Bronchial epithelial cell (primary cell): ENCODE measurements at regions not wholly inside any gene's neighbourhood (a gene's known extent, or its start where the extent isn't known, plus 50 kb on each side); places are given as distances from the start of the nearest gene placed in this dataset.

Source experiments
- DNase-seq: peaks from one replicate; pipeline ENCODE4 v3.0.0-alpha.2; 2010; ENCODE audit warnings: low read depth
- FAIRE-seq: peaks from 2 replicates; lab custom pipeline; 2011; peaks lifted over from hg19 to GRCh38; lab: Jason Lieb, UNC
- H3K27me3 ChIP-seq: 2 replicates; pipeline ENCODE4 v1.5.1; 2011; ENCODE audit warnings: low read length; ENCODE audit not compliant: control insufficient read depth, insufficient read depth
- H3K36me3 ChIP-seq: 2 replicates; pipeline ENCODE4 v1.5.1; 2011; ENCODE audit warnings: low read length; ENCODE audit not compliant: control insufficient read depth, insufficient read depth
- H3K4me3 ChIP-seq: 2 replicates; pipeline ENCODE4 v1.5.1; 2011; ENCODE audit warnings: mild to moderate bottlenecking, low read depth, low read length, control low read depth
- TF ChIP-seq, protein P1 (sequence below): IDR thresholded peaks from 2 replicates; pipeline ENCODE4 v1.5.1; 2011; ENCODE audit warnings: mild to moderate bottlenecking, moderate library complexity, low read length, control low read depth, inconsistent platforms; ENCODE audit not compliant: insufficient read depth, severe bottlenecking

DNA sequence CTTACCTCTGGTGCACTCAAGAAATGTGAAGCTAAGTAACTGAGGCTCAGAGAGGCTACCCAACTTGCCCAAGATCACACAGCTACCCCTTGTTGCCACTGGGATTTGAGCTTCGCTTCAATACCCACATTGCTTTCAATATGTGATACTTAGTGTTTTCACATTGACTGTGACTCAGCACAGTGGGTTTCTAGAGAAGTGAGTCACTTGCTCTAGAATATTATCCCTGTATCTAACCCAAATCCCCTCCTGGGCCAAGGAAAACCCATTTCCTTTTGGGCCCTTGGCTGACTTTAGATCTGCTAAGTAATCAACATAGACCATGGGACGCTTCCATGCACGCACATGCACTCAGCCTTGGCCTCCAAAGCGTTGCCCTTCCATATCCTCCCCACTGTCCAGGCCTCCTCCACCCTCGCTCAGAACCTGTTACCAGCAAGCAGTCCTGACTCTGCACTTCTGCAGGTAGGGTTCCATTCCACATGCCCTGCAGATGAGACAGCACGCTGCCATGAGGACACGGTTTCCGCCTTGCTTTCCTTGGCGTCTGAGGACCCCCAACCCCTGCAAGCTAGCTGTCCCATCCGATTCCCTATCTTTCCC is 87.7 kb upstream of the CHST15 start:
- H3K4me3 ChIP-seq = no peak overlapping the region
- H3K36me3 ChIP-seq = no peaks in the 10 kb centered on the region
- no peaks in the 10 kb centered on the region for H3K27me3 ChIP-seq
- TF ChIP-seq, protein P1, sequence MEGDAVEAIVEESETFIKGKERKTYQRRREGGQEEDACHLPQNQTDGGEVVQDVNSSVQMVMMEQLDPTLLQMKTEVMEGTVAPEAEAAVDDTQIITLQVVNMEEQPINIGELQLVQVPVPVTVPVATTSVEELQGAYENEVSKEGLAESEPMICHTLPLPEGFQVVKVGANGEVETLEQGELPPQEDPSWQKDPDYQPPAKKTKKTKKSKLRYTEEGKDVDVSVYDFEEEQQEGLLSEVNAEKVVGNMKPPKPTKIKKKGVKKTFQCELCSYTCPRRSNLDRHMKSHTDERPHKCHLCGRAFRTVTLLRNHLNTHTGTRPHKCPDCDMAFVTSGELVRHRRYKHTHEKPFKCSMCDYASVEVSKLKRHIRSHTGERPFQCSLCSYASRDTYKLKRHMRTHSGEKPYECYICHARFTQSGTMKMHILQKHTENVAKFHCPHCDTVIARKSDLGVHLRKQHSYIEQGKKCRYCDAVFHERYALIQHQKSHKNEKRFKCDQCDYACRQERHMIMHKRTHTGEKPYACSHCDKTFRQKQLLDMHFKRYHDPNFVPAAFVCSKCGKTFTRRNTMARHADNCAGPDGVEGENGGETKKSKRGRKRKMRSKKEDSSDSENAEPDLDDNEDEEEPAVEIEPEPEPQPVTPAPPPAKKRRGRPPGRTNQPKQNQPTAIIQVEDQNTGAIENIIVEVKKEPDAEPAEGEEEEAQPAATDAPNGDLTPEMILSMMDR = no peak
- DNase-seq (peak; percentile 72), FAIRE-seq (no peak)

DNA sequence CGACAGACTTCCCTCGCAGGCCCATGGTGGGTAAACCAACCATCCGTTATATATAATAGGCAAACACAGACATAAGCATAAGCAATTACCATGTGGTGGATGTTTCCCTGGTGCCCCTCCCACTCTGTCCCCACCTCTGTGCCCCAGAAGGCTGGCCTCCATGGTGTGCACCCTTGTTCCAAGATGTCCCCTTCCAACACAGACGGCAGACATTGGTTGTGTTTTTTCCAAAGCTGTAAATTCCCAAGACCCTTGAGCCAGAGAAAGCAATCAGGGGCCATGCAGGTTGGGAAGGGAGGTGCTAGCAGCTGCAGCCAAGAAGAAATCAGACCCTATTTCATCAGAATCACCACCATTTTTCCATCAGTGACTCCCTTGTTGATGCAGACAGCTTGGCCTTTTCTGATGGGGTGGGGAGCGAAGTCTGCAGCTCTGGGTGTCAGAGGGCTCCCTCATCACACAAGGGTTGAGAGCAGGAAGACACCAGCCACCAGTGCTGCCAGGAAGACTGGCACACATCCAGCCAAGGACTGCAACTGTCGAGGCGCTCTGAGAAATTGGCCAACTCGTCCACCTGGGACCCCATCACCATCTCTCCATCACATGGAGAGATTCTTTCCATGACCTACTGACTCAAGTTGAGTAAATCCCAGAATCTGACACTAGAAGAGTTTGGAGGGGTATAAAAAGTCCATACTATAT is 86.8 kb upstream of the CHST15 start:
- FAIRE-seq (no peak), DNase-seq (no peak)
- TF ChIP-seq, protein P1 = no peak
- Histone ChIP-seq H3K27me3 (no peaks in the 10 kb centered on the region), H3K4me3 (no peak overlapping the region), H3K36me3 (no peaks in the 10 kb centered on the region)

DNA sequence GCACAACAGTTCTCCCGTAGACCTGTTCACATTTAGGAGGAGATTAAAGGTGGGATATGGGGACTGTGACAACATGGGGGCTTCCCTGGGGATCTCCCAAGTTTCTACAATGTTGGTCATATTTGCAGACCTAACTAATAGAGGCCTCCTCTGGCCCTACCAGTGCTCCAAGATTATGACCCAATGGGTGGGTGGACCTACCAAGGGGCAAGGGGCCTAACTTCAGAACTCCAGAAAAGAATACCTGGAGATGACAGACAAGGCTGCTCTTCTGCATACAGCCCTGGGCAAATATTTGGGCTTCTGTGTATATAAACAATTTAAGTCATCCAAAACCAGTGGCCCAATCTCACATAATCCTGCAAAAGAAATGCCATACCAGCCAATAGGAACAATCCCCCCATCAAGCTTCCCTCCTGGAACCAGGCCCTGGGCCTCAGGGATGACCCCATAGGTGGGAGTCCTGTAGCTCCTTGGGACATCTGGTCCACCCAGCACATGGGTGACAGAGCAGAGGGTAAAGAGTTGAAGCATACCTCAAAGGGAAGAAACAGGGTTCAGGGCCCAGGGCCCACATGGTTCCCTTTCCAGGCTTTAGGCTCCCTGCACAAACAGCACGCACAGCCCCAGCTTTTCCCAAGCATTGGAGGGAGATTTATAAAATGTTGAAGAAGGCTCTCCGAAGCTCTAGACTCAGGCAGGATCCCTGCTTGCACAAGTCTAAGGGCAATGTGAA is 86.1 kb upstream of the CHST15 start:
- Histone ChIP-seq H3K27me3 (no peaks in the 10 kb centered on the region), H3K36me3 (no peaks in the 10 kb centered on the region), H3K4me3 (no peak overlapping the region)
- no peak for FAIRE-seq
- DNase-seq = no peak
- TF ChIP-seq, protein P1 = no peak

DNA sequence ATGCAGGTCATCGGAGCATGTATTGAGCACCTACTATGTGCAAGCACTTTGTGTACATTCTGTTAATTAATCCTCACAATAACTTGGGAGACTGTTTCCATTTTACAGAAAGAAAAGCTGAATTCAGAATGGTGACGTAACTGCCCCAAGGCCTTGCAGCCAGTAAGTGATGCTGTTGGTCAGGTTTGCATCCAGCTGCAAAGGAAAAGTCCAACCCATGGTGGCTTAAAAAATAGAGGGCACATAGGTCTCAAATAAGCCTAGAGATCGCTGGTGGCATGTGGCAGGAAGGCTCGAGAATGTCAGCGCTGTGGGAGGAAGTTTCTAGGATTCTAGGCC is 83.8 kb upstream of the CHST15 start:
- DNase-seq (no peak), FAIRE-seq (no peak)
- TF ChIP-seq, protein P1 = no peak
- no peak overlapping the region for H3K4me3 ChIP-seq
- H3K36me3 ChIP-seq = no peaks in the 10 kb centered on the region
- no peaks in the 10 kb centered on the region for H3K27me3 ChIP-seq

DNA sequence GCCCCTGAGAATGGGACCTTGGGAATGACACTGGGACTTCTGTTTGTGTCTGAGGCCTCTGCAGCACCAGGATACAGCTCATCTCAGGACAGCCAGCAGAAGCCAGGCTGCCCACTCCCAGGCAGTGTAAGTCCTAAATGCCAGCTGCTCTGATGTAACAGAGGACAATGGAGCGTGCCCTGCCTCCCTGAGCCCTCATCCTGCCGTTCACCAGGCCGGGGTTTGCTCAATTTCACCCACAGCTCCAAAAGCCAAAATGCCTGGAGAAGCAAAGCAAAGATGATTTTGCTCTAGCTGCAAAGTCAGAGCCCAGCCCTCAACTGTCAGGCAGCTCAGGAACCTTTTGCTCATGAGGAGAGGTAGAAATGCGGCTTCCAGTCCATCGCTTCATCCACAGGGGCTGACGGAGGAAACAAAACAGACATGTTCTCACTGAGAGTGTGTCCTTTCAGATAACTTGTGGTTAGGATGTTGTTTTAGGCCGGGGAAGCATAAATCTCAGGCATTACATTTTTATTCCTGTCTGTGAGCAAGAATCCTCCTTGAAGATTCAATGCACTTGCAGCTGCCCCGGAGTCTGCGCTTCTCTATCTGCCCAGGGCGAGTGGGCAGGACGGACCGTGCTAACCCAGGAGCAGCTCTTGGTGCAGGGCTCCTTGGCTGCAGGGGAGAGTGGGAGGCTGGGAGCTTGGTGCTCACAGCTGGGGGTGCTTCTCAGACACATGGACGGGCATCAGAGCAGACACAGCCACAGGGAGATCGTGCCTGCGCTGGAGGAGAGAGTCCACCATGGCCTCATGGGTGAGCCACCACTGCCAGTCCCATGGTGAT is 83.2 kb upstream of the CHST15 start:
- no peak overlapping the region for H3K4me3 ChIP-seq
- no peaks in the 10 kb centered on the region for H3K27me3 ChIP-seq
- TF ChIP-seq, protein P1 = no peak
- no peak for DNase-seq
- H3K36me3 ChIP-seq = no peaks in the 10 kb centered on the region
- no peak for FAIRE-seq
